ENCODE measurements at regions not wholly inside any gene's neighbourhood (a gene's known extent, or its start where the extent isn't known, plus 50 kb on each side); places are given as distances from the start of the nearest gene placed in this dataset.
"Not testable (repeated sequence)": the region's sequence is repeated elsewhere in the genome, so short reads cannot be mapped to it uniquely, and the experiment has no call there.

DNA sequence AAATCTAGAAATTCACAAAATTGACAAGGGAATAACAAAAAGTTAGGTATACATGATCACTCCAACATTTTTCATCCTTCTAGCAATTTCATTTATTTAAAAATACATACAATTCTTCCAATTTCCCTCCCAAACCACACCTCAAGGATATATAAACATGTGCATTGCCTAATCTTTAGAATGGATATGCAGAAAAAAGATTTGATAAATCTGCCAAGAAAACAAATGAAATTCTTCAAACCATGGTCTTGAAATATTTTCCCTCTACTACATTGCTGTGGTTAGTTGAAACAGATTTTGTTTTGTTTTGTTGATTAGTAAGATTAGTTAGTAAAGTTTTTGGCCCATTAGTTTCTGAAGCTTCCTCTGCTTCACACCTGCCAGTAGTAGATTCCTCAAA, 703.3 kb upstream of the CCDC179 start:
- DNase-seq (ENCODE audit: low spot score) = no peak

DNA sequence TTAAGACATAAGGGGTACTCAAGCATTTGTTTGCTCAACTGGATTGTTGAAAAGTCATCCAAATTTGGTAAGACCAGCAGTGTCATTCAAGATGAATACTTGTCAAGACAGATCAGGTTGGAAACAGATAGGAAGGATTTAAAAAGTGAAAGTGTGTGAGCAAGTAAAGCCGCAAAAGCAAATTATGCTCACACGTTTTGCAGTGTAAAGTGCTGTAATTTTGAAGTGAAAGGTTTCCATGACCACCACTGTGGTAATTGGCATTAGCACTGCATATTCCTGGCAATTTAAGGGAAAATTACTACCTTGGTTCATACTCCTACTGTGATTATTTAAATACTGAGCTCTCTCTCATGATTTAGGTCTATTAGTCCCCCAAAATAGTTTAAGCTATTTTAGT, 704.1 kb upstream of the CCDC179 start:
- DNase-seq (ENCODE audit: low spot score) = no peak

DNA sequence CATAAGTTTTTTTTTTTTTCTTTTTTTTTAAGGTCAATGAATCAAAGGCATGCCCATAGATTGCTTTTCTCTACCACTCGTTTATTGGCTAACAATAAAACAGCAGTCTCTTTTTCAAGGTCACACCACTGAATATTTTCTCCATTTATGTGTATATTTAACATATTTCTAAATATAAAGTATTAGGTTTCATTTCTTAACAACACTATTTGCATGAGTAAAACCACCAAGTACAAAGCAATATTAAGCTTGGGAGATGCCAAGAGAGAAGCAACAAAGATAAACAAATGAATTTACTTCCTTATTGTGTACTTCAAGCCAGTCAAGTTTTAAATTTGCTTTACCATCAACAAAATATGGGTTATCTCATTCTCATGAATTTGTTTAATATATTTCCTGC, 708.9 kb upstream of the CCDC179 start:
- DNase-seq (ENCODE audit: low spot score) = no peak

- DNase-seq (ENCODE audit: low spot score) = no peak
Measured at GRCh38 chr11:23569547-23569946, 709.3 kb upstream of the CCDC179 start.

DNA sequence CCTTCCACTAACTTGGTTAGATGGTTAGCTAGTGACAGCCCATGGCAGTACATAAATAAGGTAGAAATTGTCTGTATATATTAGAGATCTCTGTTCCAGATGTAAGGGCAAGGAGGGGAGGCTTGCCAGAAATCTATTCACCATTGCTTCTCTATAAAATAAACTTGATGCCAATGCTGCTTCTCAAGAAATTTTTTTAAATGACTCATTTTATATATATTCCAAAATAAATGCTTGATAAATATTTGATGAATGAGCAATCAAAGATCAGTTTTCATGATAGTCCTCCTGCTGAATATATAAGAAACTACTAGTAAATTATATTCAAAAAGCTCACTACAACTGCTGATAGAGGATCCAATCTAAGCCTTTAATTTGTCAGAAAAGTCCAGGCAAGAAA, 710.6 kb upstream of the CCDC179 start:
- DNase-seq (ENCODE audit: low spot score) = no peak

- DNase-seq (ENCODE audit: low spot score) = no peak
Measured at GRCh38 chr11:23573429-23573828, 713.2 kb upstream of the CCDC179 start.

DNA sequence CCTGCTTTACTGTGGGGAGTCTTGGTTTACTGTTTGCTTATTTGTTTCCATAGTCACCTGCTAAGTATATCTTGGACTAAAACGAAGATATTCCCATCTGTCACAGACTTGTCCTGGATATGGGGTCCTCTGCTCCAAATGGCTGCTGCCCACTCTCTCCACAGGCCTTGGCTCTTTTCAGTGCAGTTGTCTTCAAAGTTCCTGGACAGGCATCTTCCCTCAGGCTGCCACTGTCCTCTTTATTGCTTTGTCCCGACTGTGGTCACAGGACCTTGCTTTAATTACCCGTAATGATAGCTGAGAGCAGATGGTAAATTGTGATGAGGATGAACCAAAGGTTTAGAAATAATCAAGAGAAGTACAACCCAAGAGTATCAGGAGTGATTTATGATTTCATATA, 713.9 kb upstream of the CCDC179 start:
- no peak for DNase-seq (ENCODE audit: low spot score)

GRCh38 chr11:23577296-23577695, 717.0 kb upstream of the CCDC179 start:
- no peak for DNase-seq (ENCODE audit: low spot score)

GRCh38 chr11:23585416-23586104, 725.3 kb upstream of the CCDC179 start:
- DNase-seq (ENCODE audit: low spot score) = peak; percentile 4

GRCh38 chr11:23586173-23586572, 725.9 kb upstream of the CCDC179 start:
- no peak for DNase-seq (ENCODE audit: low spot score)

- DNase-seq (ENCODE audit: low spot score) = no peak
Measured at GRCh38 chr11:23590596-23591308, 730.5 kb upstream of the CCDC179 start.

- DNase-seq (ENCODE audit: low spot score) = no peak
Measured at GRCh38 chr11:23594755-23595154, 734.5 kb upstream of the CCDC179 start.

GRCh38 chr11:23604966-23605365, 744.7 kb upstream of the CCDC179 start:
- no peak for DNase-seq (ENCODE audit: low spot score)

- no peak for DNase-seq (ENCODE audit: low spot score)
Measured at GRCh38 chr11:23606191-23606590, 745.9 kb upstream of the CCDC179 start.

DNA sequence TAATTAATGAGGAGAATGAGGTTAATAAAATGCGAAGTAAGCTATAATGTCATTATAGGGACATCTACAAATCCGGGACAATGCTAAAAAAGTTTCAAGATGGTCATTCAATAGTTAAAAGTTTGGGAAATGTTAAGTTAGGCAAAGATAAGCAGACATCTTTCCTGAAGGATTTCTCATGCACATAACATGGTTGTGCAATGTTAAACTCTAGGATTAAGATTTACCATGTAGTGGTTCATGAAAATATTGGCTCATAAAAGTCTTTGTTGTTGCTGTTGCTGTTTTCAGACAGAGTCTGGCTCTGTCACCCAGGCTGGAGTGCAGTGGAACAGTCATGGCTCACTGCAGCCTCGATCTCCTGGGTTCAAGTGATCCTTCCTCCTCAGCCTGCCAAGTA, 751.5 kb upstream of the CCDC179 start:
- DNase-seq (ENCODE audit: low spot score) = no peak

- DNase-seq (ENCODE audit: low spot score) = no peak
Measured at GRCh38 chr11:23620617-23621016, 760.3 kb upstream of the CCDC179 start.

DNA sequence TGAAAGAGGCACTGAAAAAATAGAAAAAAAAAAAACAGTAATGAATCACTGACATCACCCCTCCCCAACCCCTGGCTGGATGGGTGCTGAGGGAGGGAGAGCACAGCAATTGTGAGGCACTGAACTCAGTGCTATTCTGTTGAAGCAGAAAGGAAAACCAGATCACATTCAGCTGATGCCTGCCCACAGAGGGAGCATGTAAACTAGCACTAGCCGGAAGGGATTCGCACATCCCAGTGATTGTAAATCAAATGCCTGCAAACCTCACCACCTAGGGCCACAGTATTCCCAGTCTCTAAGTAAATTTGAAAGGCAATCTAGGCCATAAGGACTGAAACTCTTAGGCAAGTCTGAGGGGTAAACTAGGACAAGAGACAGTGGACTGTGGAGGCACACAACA, 772.0 kb upstream of the CCDC179 start:
- DNase-seq (ENCODE audit: low spot score) = no peak

DNA sequence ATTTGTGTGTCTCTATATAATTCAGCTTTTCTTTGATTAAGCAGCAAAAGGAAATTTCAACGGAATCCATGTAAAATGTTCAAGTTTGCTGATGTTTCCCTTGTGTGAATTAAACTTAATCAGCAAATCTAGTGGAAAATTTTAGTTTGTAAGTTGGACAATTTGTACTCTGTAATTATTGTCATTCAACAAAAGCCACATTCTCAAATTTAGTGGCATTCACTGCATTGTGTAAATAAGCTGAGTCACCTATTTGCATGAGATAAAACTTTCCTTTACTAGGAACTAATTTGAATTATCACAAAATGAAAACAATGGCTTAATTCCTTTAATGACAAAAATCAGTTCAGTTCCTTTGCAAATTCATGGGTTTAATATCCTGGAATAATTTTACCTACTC, 784.2 kb upstream of the CCDC179 start:
- no peak for DNase-seq (ENCODE audit: low spot score)

DNA sequence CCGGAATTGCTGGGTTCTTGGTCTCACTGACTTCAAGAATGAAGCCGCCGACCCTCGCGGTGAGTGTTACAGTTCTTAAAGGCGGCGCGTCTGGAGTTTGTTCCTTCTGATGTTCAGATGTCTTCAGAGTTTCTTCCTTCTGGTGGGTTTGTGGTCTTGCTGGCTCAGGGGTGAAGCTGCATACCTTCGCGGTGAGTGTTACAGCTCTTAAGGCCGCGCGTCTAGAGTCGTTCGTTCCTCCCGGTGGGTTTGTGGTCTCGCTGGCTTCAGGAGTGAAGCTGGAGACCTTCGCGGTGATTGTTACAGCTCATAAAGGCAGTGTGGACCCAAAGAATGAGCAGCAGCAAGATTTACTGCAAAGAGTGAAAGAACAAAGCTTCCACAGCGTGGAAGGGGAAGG, 792.1 kb upstream of the CCDC179 start:
- not testable (repeated sequence) for DNase-seq (ENCODE audit: low spot score)

DNA sequence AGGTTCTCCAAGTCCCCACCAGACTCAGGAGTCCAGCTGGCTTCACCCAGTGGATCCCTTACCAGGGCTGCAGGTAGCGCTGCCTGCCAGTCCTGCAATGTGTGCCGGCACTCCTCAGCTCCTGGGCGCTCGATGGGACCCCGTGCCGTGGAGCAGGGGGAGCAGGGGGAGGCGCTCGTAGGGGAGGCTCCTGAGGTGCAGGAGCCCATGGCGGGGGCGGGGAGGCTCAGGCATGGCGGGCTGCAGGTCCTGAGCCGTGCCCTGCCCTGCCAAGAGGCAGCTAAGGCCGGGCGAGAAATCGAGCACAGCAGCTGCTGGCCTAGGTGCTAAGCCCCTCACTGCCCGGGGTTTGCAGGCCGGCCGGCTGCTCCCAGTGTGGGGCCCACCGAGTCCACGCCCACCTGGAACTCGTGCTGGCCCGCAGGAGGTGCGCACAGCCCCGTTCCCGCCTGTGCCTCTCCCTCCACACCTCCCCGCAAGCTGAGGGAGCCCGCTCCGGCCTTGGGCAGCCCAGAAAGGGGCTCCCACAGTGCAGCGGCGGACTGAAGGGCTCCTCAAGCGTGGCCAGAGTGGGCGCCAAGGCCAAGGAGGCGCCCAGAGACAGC, 792.9 kb upstream of the CCDC179 start:
- DNase-seq (ENCODE audit: low spot score) = no peak

- no peak for DNase-seq (ENCODE audit: low spot score)
Measured at GRCh38 chr11:23668324-23668723, 808.0 kb upstream of the CCDC179 start.

- DNase-seq (ENCODE audit: low spot score) = no peak
Measured at GRCh38 chr11:23673366-23673765, 813.1 kb upstream of the CCDC179 start.

DNA sequence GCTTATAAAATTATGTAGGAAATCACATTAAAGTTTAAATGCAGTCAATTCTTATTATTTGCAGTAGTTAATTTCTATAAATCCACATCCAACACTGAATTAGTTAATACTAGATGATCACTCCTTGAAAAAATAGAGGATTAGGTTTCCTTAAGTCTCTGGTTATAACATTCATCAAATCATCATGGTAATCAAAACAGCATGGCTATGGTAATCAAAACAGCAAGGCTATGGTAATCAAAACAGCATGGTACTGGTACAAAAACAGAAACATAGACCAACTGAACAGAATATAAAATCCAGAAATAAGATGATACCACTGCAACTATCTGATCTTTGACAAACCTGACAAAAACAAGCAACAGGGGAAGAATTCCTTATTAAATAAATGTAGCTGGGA, 814.6 kb upstream of the CCDC179 start:
- DNase-seq (ENCODE audit: low spot score) = no peak

- no peak for DNase-seq (ENCODE audit: low spot score)
Measured at GRCh38 chr11:23679041-23679440, 817.8 kb upstream of the LUZP2 start.
